ENCODE measurements at regions not wholly inside any gene's neighbourhood (a gene's known extent, or its start where the extent isn't known, plus 50 kb on each side); places are given as distances from the start of the nearest gene placed in this dataset.
A peak's percentile ranks its signal among the peaks of the same experiment; 100 is the strongest.

GRCh38 chr2:217387776-217388387 lies 528.0 kb upstream of the TNP1 start:
- Histone ChIP-seq H3K9me3 (ENCODE audit: control insufficient read depth, low read length) (peaks cover 4% of the 10 kb centered on the region), H3K9ac (ENCODE audit: low read length) (no peak overlapping the region), H3K36me3 (ENCODE audit: control insufficient read depth, insufficient read depth, low read length, severe bottlenecking) (no peaks in the 10 kb centered on the region), H3K4me3 (ENCODE audit: low read length) (no peak overlapping the region), H3K4me1 (ENCODE audit: control insufficient read depth, insufficient read depth, low read length) (peaks cover 1% of the 10 kb centered on the region), H3K27me3 (replicated peaks; ENCODE audit: control insufficient read depth, insufficient read depth, low read length) (no peaks in the 10 kb centered on the region)
- DNase-seq (ENCODE audit: low read depth), result peak; percentile 17

DNA sequence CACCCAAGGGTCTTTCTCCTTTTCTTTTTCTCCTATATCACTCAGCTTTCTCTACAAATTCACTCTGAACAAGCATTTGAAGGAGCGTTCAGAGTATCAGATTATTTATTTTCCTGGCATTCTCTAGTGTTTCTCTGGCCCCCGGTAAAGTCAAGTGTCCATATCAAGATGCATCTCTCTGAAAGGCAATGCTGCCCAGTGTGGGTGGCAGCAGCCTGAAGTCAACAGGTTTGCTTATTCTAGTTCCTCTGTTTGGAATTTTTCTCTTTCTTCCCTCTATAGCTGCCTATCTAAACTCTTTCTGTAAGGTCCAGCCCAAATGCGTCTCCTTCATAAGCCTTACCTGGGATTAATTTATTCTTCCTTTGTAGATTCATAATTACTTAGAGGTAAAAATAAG lies 526.2 kb upstream of the TNP1 start:
- Histone ChIP-seq H3K27me3 (replicated peaks; ENCODE audit: control insufficient read depth, insufficient read depth, low read length) (no peaks in the 10 kb centered on the region), H3K4me1 (ENCODE audit: control insufficient read depth, insufficient read depth, low read length) (no peaks in the 10 kb centered on the region), H3K4me3 (ENCODE audit: low read length) (no peak overlapping the region), H3K9ac (ENCODE audit: low read length) (no peak overlapping the region), H3K9me3 (ENCODE audit: control insufficient read depth, low read length) (peaks cover 3% of the 10 kb centered on the region), H3K36me3 (ENCODE audit: control insufficient read depth, insufficient read depth, low read length, severe bottlenecking) (no peaks in the 10 kb centered on the region)
- no peak for DNase-seq (ENCODE audit: low read depth)

- H3K9ac ChIP-seq (ENCODE audit: low read length), result no peak overlapping the region
- H3K27me3 ChIP-seq (replicated peaks; ENCODE audit: control insufficient read depth, insufficient read depth, low read length), result no peaks in the 10 kb centered on the region
- DNase-seq (ENCODE audit: low read depth), result no peak
- H3K9me3 ChIP-seq (ENCODE audit: control insufficient read depth, low read length), result no peaks in the 10 kb centered on the region
- no peak overlapping the region for H3K4me3 ChIP-seq (ENCODE audit: low read length)
- H3K36me3 ChIP-seq (ENCODE audit: control insufficient read depth, insufficient read depth, low read length, severe bottlenecking), result no peaks in the 10 kb centered on the region
- H3K4me1 ChIP-seq (ENCODE audit: control insufficient read depth, insufficient read depth, low read length), result no peaks in the 10 kb centered on the region
These were observed 523.8 kb upstream of the TNP1 start for GRCh38 chr2:217383620-217384019.

GRCh38 chr2:217382794-217383193 lies 522.9 kb upstream of the TNP1 start:
- Histone ChIP-seq H3K9me3 (ENCODE audit: control insufficient read depth, low read length) (no peaks in the 10 kb centered on the region), H3K36me3 (ENCODE audit: control insufficient read depth, insufficient read depth, low read length, severe bottlenecking) (no peaks in the 10 kb centered on the region), H3K9ac (ENCODE audit: low read length) (no peak overlapping the region), H3K4me3 (ENCODE audit: low read length) (no peak overlapping the region), H3K27me3 (replicated peaks; ENCODE audit: control insufficient read depth, insufficient read depth, low read length) (no peaks in the 10 kb centered on the region), H3K4me1 (ENCODE audit: control insufficient read depth, insufficient read depth, low read length) (no peaks in the 10 kb centered on the region)
- DNase-seq (ENCODE audit: low read depth), result no peak

DNA sequence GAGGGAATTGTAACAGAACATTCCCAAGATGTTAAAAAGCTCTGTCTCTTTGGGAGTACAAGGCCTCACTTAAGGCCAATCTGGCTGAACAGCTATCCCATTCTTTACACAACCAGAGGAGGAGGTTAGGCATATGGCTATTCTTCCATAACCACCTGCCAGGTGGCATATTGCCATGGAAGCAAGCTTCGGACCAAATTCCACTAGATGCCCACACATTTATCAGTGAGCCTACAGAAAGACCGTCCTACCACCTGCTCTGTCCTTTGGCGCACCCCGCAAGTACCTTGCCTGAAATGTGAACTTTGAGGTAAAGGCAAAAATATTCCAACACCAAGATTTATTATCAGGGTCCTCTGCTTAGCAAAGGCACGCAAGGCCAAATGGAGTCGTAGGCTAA lies 519.9 kb upstream of the TNP1 start:
- Histone ChIP-seq H3K9ac (ENCODE audit: low read length) (no peak overlapping the region), H3K27me3 (replicated peaks; ENCODE audit: control insufficient read depth, insufficient read depth, low read length) (no peaks in the 10 kb centered on the region), H3K4me3 (ENCODE audit: low read length) (no peak overlapping the region), H3K36me3 (ENCODE audit: control insufficient read depth, insufficient read depth, low read length, severe bottlenecking) (no peaks in the 10 kb centered on the region), H3K4me1 (ENCODE audit: control insufficient read depth, insufficient read depth, low read length) (no peaks in the 10 kb centered on the region), H3K9me3 (ENCODE audit: control insufficient read depth, low read length) (no peaks in the 10 kb centered on the region)
- no peak for DNase-seq (ENCODE audit: low read depth)

GRCh38 chr2:217372794-217373193 lies 512.9 kb upstream of the TNP1 start:
- H3K36me3 ChIP-seq (ENCODE audit: control insufficient read depth, insufficient read depth, low read length, severe bottlenecking), result no peaks in the 10 kb centered on the region
- no peaks in the 10 kb centered on the region for H3K4me1 ChIP-seq (ENCODE audit: control insufficient read depth, insufficient read depth, low read length)
- no peak overlapping the region for H3K9ac ChIP-seq (ENCODE audit: low read length)
- H3K9me3 ChIP-seq (ENCODE audit: control insufficient read depth, low read length), result no peaks in the 10 kb centered on the region
- no peak overlapping the region for H3K4me3 ChIP-seq (ENCODE audit: low read length)
- no peaks in the 10 kb centered on the region for H3K27me3 ChIP-seq (replicated peaks; ENCODE audit: control insufficient read depth, insufficient read depth, low read length)
- DNase-seq (ENCODE audit: low read depth), result no peak

DNA sequence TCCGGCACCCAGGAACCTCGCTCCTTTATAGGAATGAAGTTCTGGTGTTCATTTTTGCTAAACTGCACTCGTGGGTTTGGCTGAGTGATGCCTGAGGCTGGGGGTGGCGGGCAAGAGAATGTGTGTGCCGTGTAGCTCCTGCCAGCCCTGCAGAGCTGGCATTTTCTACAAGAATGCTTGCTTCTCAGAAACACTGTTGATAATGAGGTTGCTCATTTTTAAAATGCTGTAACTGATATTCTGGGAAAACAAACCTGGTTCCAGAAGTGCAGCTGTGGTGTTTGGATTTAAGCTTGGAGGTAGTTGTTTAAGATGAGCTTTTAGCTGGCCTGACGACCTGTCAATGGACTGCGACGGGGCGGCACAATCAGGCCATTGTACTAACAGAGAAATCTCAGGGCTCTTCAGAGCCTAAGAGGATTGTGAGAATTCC lies 511.9 kb upstream of the TNP1 start:
- peak; percentile 26 for DNase-seq (ENCODE audit: low read depth)
- H3K4me3 ChIP-seq (ENCODE audit: low read length), result no peak overlapping the region
- H3K4me1 ChIP-seq (ENCODE audit: control insufficient read depth, insufficient read depth, low read length), result no peaks in the 10 kb centered on the region
- no peak overlapping the region for H3K9ac ChIP-seq (ENCODE audit: low read length)
- H3K9me3 ChIP-seq (ENCODE audit: control insufficient read depth, low read length), result no peaks in the 10 kb centered on the region
- no peaks in the 10 kb centered on the region for H3K36me3 ChIP-seq (ENCODE audit: control insufficient read depth, insufficient read depth, low read length, severe bottlenecking)
- no peaks in the 10 kb centered on the region for H3K27me3 ChIP-seq (replicated peaks; ENCODE audit: control insufficient read depth, insufficient read depth, low read length)

DNA sequence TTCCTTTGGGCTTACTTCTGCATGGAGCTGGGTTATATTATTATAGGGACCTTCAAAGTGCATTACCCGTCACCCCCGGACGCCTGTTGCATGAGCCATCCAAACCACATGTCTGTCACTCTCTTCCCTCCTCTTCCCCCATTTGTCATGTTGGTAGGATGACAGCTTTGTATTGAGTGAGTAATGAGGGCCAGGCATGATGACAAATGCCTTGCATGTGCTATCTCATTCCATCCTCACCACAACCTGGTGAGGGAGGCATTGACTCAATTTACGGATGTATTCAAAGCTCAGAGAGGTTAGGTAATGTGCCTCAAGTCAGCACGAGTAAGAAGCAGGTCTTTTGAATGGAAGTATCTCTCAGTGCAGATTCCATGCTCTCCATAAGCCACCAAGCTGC lies 510.5 kb upstream of the TNP1 start:
- Histone ChIP-seq H3K36me3 (ENCODE audit: control insufficient read depth, insufficient read depth, low read length, severe bottlenecking) (no peaks in the 10 kb centered on the region), H3K27me3 (replicated peaks; ENCODE audit: control insufficient read depth, insufficient read depth, low read length) (no peaks in the 10 kb centered on the region), H3K4me1 (ENCODE audit: control insufficient read depth, insufficient read depth, low read length) (no peaks in the 10 kb centered on the region), H3K9me3 (ENCODE audit: control insufficient read depth, low read length) (no peaks in the 10 kb centered on the region), H3K9ac (ENCODE audit: low read length) (no peak overlapping the region), H3K4me3 (ENCODE audit: low read length) (no peak overlapping the region)
- DNase-seq (ENCODE audit: low read depth), result peak; percentile 22

GRCh38 chr2:217367464-217367863 lies 507.6 kb upstream of the TNP1 start:
- H3K9ac ChIP-seq (ENCODE audit: low read length), result no peak overlapping the region
- H3K4me3 ChIP-seq (ENCODE audit: low read length), result no peak overlapping the region
- H3K36me3 ChIP-seq (ENCODE audit: control insufficient read depth, insufficient read depth, low read length, severe bottlenecking), result no peaks in the 10 kb centered on the region
- DNase-seq (ENCODE audit: low read depth), result peak; percentile 59
- H3K9me3 ChIP-seq (ENCODE audit: control insufficient read depth, low read length), result no peaks in the 10 kb centered on the region
- H3K27me3 ChIP-seq (replicated peaks; ENCODE audit: control insufficient read depth, insufficient read depth, low read length), result no peaks in the 10 kb centered on the region
- H3K4me1 ChIP-seq (ENCODE audit: control insufficient read depth, insufficient read depth, low read length), result no peaks in the 10 kb centered on the region

DNA sequence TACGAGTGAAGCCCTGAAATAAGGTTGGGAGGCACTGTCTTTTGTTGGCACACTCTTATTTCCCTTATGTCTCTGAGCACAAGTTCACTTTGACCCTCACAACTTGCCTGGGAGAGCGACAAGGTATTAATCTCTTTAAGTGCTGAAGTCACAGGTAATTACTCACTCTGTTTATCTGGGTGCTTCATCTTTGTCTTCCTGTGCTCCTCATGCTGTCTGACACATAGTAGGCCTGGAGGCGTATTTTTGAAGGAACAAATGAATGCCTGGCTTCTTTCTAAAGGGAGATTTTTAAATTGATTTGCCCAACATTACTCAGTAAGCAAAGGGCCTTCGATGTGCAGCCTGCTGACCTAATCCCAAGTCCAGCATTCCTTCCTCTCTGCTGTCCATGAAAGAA lies 507.1 kb upstream of the TNP1 start:
- H3K4me3 ChIP-seq (ENCODE audit: low read length), result no peak overlapping the region
- no peaks in the 10 kb centered on the region for H3K9me3 ChIP-seq (ENCODE audit: control insufficient read depth, low read length)
- H3K4me1 ChIP-seq (ENCODE audit: control insufficient read depth, insufficient read depth, low read length), result peaks cover 4% of the 10 kb centered on the region
- no peaks in the 10 kb centered on the region for H3K36me3 ChIP-seq (ENCODE audit: control insufficient read depth, insufficient read depth, low read length, severe bottlenecking)
- no peak overlapping the region for H3K9ac ChIP-seq (ENCODE audit: low read length)
- H3K27me3 ChIP-seq (replicated peaks; ENCODE audit: control insufficient read depth, insufficient read depth, low read length), result no peaks in the 10 kb centered on the region
- DNase-seq (ENCODE audit: low read depth), result no peak

GRCh38 chr2:217366266-217366895 lies 506.5 kb upstream of the TNP1 start:
- peak; percentile 15 for DNase-seq (ENCODE audit: low read depth)
- no peaks in the 10 kb centered on the region for H3K27me3 ChIP-seq (replicated peaks; ENCODE audit: control insufficient read depth, insufficient read depth, low read length)

GRCh38 chr2:217365656-217366055 lies 505.8 kb upstream of the TNP1 start:
- H3K4me1 ChIP-seq (ENCODE audit: control insufficient read depth, insufficient read depth, low read length), result peaks cover 15% of the 10 kb centered on the region
- H3K4me3 ChIP-seq (ENCODE audit: low read length), result no peak overlapping the region
- DNase-seq (ENCODE audit: low read depth), result no peak
- H3K27me3 ChIP-seq (replicated peaks; ENCODE audit: control insufficient read depth, insufficient read depth, low read length), result no peaks in the 10 kb centered on the region
- H3K36me3 ChIP-seq (ENCODE audit: control insufficient read depth, insufficient read depth, low read length, severe bottlenecking), result no peaks in the 10 kb centered on the region
- H3K9ac ChIP-seq (ENCODE audit: low read length), result no peak overlapping the region
- no peaks in the 10 kb centered on the region for H3K9me3 ChIP-seq (ENCODE audit: control insufficient read depth, low read length)

More at GRCh38 chr2:217366266-217366895, 506.5 kb upstream of the TNP1 start:
- H3K9me3 ChIP-seq (ENCODE audit: control insufficient read depth, low read length), result no peaks in the 10 kb centered on the region
- no peak overlapping the region for H3K9ac ChIP-seq (ENCODE audit: low read length)
- no peak overlapping the region for H3K4me3 ChIP-seq (ENCODE audit: low read length)
- H3K36me3 ChIP-seq (ENCODE audit: control insufficient read depth, insufficient read depth, low read length, severe bottlenecking), result no peaks in the 10 kb centered on the region
- peaks cover 10% of the 10 kb centered on the region for H3K4me1 ChIP-seq (ENCODE audit: control insufficient read depth, insufficient read depth, low read length)

Data from adipocyte (in vitro differentiated cells).